ENCODE measurements at regions not wholly inside any gene's neighbourhood (a gene's known extent, or its start where the extent isn't known, plus 50 kb on each side); places are given as distances from the start of the nearest gene placed in this dataset.
"Not testable (repeated sequence)": the region's sequence is repeated elsewhere in the genome, so short reads cannot be mapped to it uniquely, and the experiment has no call there.

DNA sequence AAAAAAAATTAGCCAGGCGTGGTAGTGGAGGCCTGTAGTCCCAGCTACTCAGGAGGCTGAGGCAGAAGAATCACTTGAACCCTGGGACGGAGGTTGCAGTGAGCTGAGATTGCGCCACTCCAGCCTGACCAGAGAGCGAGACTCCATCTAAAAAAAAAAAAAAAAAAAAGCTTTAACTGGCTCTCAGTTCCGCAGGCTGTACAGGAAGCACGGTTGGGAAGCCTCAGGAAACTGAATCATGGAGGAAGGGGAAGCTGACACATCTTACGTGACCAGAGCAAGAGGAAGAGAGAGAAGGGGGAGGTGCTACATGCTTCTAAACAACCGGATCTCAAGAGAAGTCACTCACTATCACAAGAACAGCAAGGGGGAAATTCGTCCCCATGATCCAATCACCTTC, 505.6 kb upstream of the SLC8A1 start:
- DNase-seq = no peak

DNA sequence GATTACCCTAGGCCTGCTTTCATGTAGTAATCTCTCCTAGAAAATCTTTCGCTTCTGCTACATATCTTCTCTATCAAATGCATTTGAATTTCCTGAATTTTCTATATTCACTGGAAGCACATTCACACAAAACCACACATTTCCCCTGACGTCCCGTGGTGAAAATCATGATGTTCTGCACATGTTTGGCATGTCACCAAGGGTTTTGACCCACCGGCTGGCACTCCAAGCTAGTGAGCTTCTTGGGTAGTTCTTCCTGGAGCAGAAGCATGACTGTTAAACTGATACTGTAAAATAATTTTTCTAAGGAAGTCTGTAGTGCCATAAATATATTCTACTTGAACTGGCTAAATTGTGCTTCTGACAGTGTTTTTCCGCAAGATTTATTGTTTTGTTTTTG, 510.1 kb upstream of the SLC8A1 start:
- DNase-seq = no peak

- DNase-seq = no peak
These were observed 512.8 kb upstream of the SLC8A1 start for GRCh38 chr2:40964509-40965250.

DNA sequence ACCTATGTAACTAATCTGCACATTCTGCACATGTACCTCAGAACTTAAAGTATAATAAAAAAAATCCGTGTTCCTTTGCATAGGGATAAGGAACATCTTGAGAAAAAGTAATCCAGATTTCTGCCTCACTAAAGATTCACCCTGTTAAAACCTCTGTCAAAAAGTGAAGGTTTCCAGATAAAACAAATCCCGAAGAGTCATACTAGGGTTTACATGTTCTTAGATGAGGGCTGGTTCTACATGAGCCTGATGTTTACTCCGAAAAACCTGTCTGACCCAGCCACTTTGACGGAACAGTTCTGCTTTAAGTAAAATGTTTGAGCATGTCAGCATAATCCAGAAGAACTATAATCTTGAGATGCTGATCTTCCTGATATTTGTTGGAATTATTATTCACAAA, 515.6 kb upstream of the SLC8A1 start:
- no peak for DNase-seq

- DNase-seq = no peak
These were observed 523.3 kb upstream of the SLC8A1 start for GRCh38 chr2:40975151-40975550.

DNA sequence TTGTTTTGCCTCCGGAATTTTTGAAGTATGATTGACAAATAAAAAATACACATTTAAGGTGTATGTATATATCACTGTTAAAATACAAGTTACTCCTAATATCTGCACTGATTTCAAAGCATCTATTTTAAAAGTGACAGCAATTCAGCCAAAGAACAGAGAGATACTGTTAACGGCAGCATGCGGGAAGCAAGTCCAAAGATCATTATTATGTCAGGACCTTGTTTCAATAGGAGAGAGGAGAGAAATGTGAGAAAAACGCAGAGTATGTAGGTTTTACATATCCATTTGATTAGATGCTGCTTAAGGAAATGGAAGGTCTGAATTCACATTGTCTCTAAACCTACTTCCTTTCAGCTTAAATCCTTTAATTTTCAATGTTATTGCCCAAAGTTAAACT, 545.5 kb upstream of the SLC8A1 start:
- no peak for DNase-seq

DNA sequence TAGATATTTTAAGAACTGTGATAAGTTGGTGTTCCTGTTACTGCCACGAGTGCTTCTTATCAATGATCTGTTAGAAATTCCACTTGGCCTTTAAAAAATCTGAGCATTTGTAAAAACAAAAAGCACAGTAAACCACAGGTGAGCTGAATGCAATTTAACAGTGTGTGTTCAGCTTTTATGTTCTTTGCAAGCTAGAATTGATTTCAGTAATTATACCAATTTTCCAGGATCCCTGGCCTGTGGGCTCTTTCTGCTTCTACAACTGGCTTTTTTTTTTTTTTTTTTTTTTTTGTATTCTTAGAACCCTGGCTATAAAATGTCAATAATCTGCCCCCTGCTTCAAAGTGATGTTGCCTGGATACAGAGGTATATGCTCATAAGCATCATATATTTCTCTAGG, 548.5 kb upstream of the SLC8A1 start:
- DNase-seq = no peak

GRCh38 chr2:41000906-41001305, 549.0 kb upstream of the SLC8A1 start:
- no peak for DNase-seq

DNA sequence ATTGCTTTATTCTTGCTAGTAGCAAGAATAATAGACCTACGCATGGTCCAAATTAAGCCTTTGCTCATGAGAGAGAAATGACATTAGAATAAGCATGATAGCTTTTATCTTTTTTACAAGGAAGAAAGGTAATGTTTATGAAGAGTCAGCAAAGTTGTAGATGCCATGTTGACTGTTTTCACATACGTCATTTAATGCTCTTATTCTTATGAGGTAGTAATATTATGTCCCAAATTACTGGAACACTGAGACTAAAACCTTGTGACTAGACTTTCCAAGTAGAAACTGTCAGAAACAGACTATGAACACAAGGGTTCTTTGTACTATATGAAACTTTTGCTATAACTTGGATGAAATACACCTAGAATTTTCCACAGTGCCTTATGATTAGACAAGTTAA, 552.8 kb upstream of the SLC8A1 start:
- no peak for DNase-seq

- no peak for DNase-seq
These were observed 568.5 kb upstream of the SLC8A1 start for GRCh38 chr2:41020358-41020757.

DNA sequence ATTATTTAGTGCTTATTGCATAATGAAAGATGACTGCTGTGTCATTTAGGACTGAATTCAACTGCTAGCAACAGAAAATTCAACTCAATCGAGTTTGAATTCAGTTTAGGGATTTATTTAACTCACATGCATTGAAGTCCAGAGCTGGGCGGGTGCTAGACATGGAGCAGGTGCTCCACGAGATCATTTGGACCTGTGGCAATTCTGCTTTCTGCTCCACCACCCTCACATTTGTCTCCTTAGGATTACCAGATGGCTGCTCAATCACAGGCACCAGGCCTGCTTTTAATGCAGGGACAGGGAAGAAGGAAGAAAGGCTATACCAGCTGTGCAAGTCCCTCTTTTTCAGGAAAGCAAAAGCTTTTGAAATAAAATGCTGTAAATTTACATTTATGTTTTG, 572.9 kb upstream of the SLC8A1 start:
- no peak for DNase-seq

- DNase-seq = no peak
These were observed 574.7 kb upstream of the SLC8A1 start for GRCh38 chr2:41026613-41027012.

DNA sequence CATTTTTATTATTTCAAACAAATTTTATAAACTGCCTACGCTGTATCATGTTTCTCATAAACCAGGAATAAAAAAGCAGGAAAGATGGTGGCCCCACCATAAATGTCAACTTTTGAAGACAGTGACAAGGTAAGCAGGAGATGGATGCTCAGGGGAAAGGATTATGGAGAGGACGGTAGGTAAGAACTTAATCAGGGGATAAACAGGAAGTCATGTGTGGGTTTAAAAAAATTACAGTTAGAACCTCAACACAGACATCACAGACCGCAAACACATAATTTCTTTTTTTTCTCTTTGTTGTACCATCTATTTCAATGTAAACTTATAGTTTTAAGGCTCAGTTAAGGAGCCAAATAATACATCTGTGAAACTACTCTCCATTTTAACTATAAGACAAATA, 575.2 kb upstream of the SLC8A1 start:
- no peak for DNase-seq

DNA sequence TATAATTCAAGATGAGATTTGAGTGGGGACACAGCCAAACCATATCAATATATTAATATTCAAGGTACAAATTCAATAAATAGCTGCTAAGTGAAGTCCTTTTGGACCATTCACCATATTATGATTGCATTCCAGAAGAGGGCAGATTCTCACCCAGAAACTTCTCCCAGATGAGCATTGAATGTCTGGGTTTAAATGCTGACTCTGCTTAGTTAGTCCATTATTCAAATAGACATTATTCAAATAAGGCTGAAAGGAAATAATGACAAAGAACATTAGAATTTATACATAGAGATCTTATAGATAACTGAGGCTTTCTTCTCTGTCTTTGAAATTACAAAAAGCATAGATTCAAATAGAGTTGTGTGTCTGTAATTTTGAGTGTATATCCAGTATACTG, 579.4 kb upstream of the SLC8A1 start:
- DNase-seq = no peak

GRCh38 chr2:41032715-41033114, 580.8 kb upstream of the SLC8A1 start:
- no peak for DNase-seq

DNA sequence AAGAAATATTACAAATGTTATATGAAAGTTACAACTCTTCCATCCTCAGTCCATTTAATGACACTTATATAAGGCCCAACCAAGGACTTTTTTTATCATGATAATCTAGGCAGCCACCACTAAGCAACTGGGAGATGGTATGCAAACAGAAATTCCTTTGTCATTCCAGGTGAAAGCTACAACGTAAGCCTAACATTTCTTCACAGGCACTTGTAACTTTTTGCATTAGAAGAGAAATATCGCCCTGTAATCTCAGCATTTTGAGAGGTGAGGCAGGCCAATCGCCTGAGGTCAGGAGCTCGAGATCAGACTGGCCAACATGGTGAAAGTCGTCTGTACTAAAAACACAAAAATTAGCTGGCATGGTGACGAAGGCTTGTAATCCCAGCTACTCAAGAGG, 581.2 kb upstream of the SLC8A1 start:
- no peak for DNase-seq

DNA sequence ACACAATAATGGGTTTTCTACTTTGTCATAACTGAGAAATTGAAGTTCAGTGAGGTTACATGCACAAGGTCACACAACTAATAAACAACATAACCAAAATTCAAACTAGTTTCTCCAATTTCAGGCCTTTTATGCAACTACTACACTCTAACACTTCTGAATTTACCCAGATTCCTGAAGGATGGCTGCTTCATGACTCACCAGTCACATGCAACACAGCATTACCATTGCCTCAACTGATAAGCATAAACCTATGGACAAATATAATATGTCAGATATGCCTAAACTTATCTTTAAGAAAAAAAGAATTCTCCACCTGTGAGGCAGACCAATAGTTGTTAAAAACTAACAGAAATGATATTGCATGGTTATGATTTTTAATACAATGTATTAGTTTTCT, 586.5 kb upstream of the SLC8A1 start:
- no peak for DNase-seq

GRCh38 chr2:41039750-41040149, 587.9 kb upstream of the SLC8A1 start:
- DNase-seq = not testable (repeated sequence)

- no peak for DNase-seq
These were observed 589.1 kb upstream of the SLC8A1 start for GRCh38 chr2:41040782-41041520.

DNA sequence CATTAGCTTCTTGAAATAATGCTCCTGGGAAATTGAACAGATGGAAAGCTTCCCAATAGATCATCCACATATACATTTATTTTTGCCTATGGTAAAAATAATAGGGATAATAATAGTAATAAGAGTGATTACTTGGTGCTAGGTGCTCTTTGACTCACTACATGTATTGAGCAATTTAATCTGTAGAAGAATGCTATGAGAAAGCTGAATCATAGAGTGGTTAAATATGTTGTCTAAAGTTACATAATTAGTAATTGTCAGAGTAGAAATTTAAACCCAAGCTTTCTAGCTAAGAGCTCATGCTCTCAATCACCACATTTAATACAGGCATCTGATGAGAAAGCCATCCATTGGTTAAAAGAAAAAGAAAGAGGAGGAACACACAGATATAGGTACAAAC, 590.5 kb upstream of the SLC8A1 start:
- no peak for DNase-seq

- no peak for DNase-seq
These were observed 609.5 kb upstream of the SLC8A1 start for GRCh38 chr2:41061356-41061755.

DNA sequence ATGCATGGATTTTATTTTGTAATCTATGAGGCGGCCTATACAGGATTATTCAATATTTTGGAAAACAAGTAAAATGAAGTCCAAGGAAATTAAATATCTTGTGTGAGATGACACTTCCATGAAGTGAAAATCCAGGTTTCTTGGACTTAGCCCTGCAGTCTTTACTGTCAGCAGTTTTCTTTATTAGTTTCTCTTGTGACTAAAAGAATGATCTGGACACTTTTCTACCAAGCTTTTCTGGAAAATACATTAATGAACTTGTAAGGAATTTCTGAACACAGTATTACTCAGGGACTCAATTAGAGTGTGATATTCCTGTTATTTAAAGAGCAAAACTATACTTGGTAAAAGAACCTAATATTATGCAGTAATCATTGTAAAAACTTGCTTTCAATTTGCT, 610.4 kb upstream of the SLC8A1 start:
- no peak for DNase-seq

DNA sequence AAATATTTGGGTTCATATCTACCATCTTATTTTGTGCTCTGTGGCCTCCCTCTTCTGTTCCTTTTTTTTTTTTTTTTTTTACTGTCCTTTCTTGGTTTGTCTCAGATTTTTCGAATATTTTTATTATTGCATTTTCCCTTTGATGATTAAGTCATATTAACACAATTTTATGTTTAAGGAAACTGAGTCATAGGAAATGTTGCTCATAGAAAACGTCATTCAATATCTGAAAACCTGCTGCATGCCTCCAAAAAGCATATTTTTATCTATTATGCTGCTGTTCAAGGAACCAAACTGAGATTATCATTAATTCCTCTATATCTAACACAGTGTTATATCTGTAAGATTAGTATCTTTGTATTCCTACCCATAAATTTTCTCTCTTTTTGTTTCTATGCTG, 614.3 kb upstream of the SLC8A1 start:
- no peak for DNase-seq

GRCh38 chr2:41068740-41069139, 616.9 kb upstream of the SLC8A1 start:
- no peak for DNase-seq

- no peak for DNase-seq
These were observed 626.5 kb upstream of the SLC8A1 start for GRCh38 chr2:41078341-41078740.
